Adrenal gland (tissue), 9 donors: ENCODE measurements at regions not wholly inside any gene's neighbourhood (a gene's known extent, or its start where the extent isn't known, plus 50 kb on each side); places are given as distances from the start of the nearest gene placed in this dataset.

Experiments used
- DNase-seq, 7 donors: peaks; one replicate each; pipeline ENCODE4 v3.0.0-alpha.2; 2019 to 2020
- H3K27ac ChIP-seq, 5 donors: fragments of 200-600 bp; sonication (generic) in 4 of 5; 1 replicate in 3 of 5; 2 replicates in 2 of 5; pipeline versions ENCODE4 v1.5.1 to v1.8.0; 2016 to 2020; ENCODE audit warnings: mild to moderate bottlenecking in 1 of 5
- H3K27me3 ChIP-seq: fragments of 200-600 bp; 2 replicates; pipeline ENCODE4 v1.8.0; 2021
- H3K36me3 ChIP-seq, 2 donors: fragments of 200-600 bp; replicated peaks in 1 of 2; 1 replicate in 1 of 2; 2 replicates in 1 of 2; pipeline versions ENCODE4 v1.5.1 to v1.8.0; 2018 to 2022
- H3K4me1 ChIP-seq, 2 donors: fragments of 200-600 bp; replicated peaks in 1 of 2; 1 replicate in 1 of 2; 2 replicates in 1 of 2; pipeline versions ENCODE4 v1.5.1 to v1.8.0; 2018 to 2021
- H3K4me3 ChIP-seq, 4 donors: fragments of 200-600 bp; sonication (generic) in 3 of 4; one replicate each; pipeline ENCODE4 v1.5.1; 2016 to 2018
- H3K9me3 ChIP-seq, 3 donors: fragments of 200-600 bp; sonication (generic) in 1 of 3; replicated peaks in 1 of 3; 1 replicate in 2 of 3; 2 replicates in 1 of 3; pipeline versions ENCODE4 v1.5.1 to v1.8.0; 2016 to 2021
- POLR2A ChIP-seq, 2 donors: fragments of 450-650 bp; IDR thresholded peaks; one replicate each; pipeline ENCODE4 v1.6.1; 2017; ENCODE audit warnings: antibody characterized with exemption in 2 of 2, mild to moderate bottlenecking in 2 of 2, moderate library complexity in 1 of 2
- WGBS, 4 donors: extraction: QIAGEN DNeasy Blood & Tissue Kit in 2 of 4; methylation state at CpG; one replicate each; pipeline versions ENCODE4 v1.1.5 to v1.1.7; 2013 to 2017; 5-methylcytosine and 5-hydroxymethylcytosine counted together
- intact Hi-C, 2 donors: fragments of 100-400 bp; cut with DNase I; formaldehyde crosslinking; loops; one replicate each; pipeline versions ENCODE4 v1.14.1 to v1.15.0; 2022 to 2023
- TF ChIP-seq, protein P1 (sequence below), 6 experiments: fragments of 450-650 bp in 4 of 6; fragments of 200-600 bp in 2 of 6; sonication (generic) in 1 of 6; IDR thresholded peaks; 1 replicate in 5 of 6; 2 replicates in 1 of 6; pipeline versions ENCODE4 v1.5.1 to v1.8.0; 2016 to 2021; ENCODE audit warnings: antibody characterized with exemption in 6 of 6, mild to moderate bottlenecking in 2 of 6, moderate library complexity in 1 of 6
- donor health status: healthy with polysubstance abuse.
- donor health status: Bipolar disorder and iron deficiency.
- donor health status: DM: yes; HTN: yes; CAD: no.
- donor health status: DM: no; HTN: no; CAD: no.
- donor health status: DM: no; HTN: no; CAD: no.

DNA sequence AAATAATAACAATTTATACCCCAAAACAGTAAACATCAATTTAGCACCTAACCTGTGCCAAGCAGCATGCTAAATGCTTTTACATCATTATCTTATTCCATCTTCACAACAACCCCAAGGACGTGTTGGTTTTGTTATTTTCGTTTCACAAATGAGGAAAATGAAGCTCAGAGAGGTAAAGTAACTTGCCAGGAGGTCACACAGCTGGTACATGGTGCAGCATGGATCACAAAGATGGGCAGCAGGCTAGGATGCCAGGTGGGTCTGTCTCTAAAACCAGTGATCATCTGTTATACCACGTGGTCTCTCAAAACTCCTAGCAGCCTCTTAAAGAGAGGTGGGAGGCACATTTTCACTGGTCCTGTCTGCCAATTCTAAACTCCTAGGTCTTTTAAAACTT is 323.6 kb upstream of the F9 start:
- Histone ChIP-seq H3K36me3 (no peaks in the 10 kb centered on the region), H3K4me1 (no peaks in the 10 kb centered on the region), H3K27me3 (peaks cover 38% of the 10 kb centered on the region), H3K27ac (no peak overlapping the region), H3K9me3 (no peaks in the 10 kb centered on the region), H3K4me3 (no peak overlapping the region)
- TF ChIP-seq, protein P1, sequence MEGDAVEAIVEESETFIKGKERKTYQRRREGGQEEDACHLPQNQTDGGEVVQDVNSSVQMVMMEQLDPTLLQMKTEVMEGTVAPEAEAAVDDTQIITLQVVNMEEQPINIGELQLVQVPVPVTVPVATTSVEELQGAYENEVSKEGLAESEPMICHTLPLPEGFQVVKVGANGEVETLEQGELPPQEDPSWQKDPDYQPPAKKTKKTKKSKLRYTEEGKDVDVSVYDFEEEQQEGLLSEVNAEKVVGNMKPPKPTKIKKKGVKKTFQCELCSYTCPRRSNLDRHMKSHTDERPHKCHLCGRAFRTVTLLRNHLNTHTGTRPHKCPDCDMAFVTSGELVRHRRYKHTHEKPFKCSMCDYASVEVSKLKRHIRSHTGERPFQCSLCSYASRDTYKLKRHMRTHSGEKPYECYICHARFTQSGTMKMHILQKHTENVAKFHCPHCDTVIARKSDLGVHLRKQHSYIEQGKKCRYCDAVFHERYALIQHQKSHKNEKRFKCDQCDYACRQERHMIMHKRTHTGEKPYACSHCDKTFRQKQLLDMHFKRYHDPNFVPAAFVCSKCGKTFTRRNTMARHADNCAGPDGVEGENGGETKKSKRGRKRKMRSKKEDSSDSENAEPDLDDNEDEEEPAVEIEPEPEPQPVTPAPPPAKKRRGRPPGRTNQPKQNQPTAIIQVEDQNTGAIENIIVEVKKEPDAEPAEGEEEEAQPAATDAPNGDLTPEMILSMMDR (IDR thresholded peaks at IDR 0.05), result no peak
- no peak for TF ChIP-seq POLR2A (IDR thresholded peaks at IDR 0.05)
- WGBS, 4 donors, result 26 to 42% (median 39%) methylated on average over 3 of the region's 3 CpGs
- intact Hi-C loops, result no loop called here
- no peak for DNase-seq

DNA sequence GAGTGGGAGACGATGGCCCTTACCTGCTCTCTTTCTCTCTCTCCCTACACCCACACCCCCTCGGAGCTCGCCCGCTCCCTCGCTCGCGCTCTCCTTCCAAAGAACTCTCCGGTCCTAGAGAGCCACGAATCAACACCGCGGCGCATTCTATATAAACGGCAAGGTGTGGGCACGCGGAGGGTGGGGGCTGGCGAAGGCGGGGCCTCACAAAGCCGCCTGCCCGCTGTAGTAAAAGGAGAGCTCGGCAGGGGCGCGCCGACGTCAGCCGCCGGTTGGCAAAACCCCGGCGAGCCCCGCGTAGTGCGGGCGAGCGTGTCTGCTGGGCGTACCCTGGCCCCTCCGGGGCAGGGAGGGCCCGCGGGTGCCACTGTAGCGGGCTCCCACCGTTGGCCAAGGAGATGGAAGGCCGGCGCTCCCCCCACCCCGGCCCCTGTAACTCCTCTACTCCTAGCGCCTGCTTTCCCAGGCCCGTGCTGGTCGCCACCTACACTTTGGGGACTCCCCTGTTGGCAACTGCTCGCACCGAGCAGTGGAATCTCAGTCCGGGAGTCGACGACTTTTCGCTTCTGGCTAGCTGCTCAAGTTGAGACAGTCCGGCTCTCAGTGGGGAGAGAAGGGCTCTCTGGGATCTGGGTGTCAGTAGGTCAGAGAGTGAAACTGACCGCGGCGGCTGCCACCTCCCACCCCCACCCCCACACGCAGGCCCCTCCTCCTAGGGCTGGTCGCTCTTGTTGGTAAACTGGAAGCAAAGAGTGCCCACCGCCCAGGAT is 325.5 kb upstream of the F9 start:
- Histone ChIP-seq H3K27me3 (peaks cover 38% of the 10 kb centered on the region), H3K9me3 (no peaks in the 10 kb centered on the region), H3K4me1 (no peaks in the 10 kb centered on the region), H3K4me3 (peak overlapping the region in 2 of 4 donors; percentile 5 to 35), H3K27ac (no peak overlapping the region), H3K36me3 (no peaks in the 10 kb centered on the region)
- TF ChIP-seq, protein P1 (IDR thresholded peaks at IDR 0.05), result no peak
- TF ChIP-seq POLR2A (IDR thresholded peaks at IDR 0.05), result no peak
- WGBS, 4 donors, result 1 to 39% (median 13%) methylated on average over 13 to 58 of the region's 58 CpGs
- intact Hi-C loops, result no loop called here
- DNase-seq, result peak in 4 of 7 donors; percentile 2 to 25 (median 17)

DNA sequence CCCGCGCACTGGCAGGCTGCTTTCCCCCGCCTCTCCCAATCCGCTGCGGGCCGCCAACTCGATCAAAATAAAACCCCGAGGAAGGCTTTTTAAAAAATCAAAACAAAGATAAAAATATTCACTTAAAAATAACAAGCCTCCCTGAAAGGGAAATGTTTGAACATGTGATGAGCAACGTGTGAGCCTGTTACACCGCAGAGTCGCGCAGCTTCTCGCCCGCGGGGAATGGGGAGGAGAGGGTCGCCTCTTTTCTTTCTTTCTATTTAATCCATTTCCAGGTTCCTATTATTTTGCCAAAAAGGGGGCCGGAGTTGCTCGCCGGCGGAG is 326.0 kb upstream of the F9 start:
- Histone ChIP-seq H3K36me3 (no peaks in the 10 kb centered on the region), H3K9me3 (no peaks in the 10 kb centered on the region), H3K4me1 (no peaks in the 10 kb centered on the region), H3K27me3 (peaks cover 38% of the 10 kb centered on the region), H3K4me3 (peak overlapping the region in 2 of 4 donors; percentile 5 to 35), H3K27ac (no peak overlapping the region)
- 1 to 33% (median 12%) methylated on average over 14 to 20 of the region's 20 CpGs for WGBS, 4 donors
- intact Hi-C loops, result no loop called here
- no peak for DNase-seq
- TF ChIP-seq, protein P1 (IDR thresholded peaks at IDR 0.05), result no peak

DNA sequence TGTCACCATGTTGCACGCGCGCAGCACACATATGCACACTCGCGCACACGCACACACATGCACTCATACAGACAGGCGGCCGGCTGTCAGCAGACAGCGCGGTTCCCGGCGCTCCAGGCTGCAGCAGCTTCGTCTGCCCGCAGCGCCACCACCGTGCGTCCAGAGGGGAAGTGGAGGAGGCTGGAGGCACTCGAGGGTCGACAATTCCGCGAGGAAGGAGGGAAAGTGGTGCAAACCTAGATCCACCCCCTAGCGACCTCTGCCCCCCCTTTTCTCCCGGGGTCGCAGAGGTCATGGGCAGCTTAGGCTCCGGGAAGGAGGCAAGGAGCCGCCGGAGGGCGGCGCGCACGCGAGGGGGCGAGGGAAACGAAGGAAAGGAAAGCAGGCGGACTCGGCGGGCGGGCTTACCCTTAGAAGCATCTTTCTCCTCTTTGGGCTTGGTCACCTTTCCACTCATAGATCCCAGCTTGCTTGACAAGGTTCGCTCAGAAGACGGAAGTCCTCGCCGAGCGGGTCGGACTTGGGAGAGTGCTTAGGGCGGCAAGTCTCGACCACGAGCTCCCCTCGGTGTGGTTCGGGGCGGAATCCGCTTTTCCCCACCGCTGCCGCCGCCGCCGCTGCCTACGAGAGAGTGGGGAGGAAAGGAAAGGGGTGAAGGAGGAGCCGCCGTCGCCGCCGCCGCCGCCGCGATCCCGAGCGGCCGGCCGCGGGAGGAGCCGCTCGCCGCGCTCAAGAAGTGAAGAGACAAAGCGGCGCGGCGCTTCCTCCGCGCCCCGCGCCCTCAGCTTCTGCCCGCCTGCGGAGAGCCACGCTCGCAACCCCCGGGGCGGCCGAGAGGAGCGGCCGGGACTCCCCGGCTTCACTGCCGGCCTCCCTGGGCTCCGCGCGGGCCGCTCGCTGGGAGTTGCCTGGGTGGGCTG is 326.6 kb upstream of the F9 start:
- no peaks in the 10 kb centered on the region for H3K36me3 ChIP-seq
- WGBS, 4 donors, result 1 to 38% (median 16%) methylated on average over 34 to 98 of the region's 99 CpGs
- H3K27ac ChIP-seq, result no peak overlapping the region
- no peaks in the 10 kb centered on the region for H3K9me3 ChIP-seq
- peaks cover 38% of the 10 kb centered on the region for H3K27me3 ChIP-seq
- intact Hi-C loops, result no loop called here
- H3K4me3 ChIP-seq, result peak overlapping the region in 2 of 4 donors; percentile 5 to 35
- H3K4me1 ChIP-seq, result no peaks in the 10 kb centered on the region
- no peak for TF ChIP-seq POLR2A (IDR thresholded peaks at IDR 0.05)
- DNase-seq, result peak in 2 of 7 donors; percentile 2 to 17
